PC-3 (cell line): ENCODE measurements at regions not wholly inside any gene's neighbourhood (a gene's known extent, or its start where the extent isn't known, plus 50 kb on each side); places are given as distances from the start of the nearest gene placed in this dataset.

Experiments
- CTCF ChIP-seq: fragments of 300-600 bp; sonication (generic); conservative IDR thresholded peaks from 2 replicates; pipeline ENCODE4 v1.5.1; 2017; ENCODE audit warnings: antibody characterized with exemption, low read depth, mild to moderate bottlenecking, low read length
- EZH2 ChIP-seq: fragments of 300-600 bp; sonication (generic); IDR thresholded peaks from one replicate; pipeline ENCODE4 v1.6.1; 2017; ENCODE audit warnings: antibody characterized with exemption, mild to moderate bottlenecking, low read length; ENCODE audit not compliant: unreplicated experiment

- no peak for TF ChIP-seq CTCF
- TF ChIP-seq EZH2: no peak
Observed at GRCh38 chr7:155880721-155881120, 68.5 kb upstream of the SHH start.
